GM12891 (cell line): ENCODE measurements at regions not wholly inside any gene's neighbourhood (a gene's known extent, or its start where the extent isn't known, plus 50 kb on each side); places are given as distances from the start of the nearest gene placed in this dataset.

Source experiments
- POLR2A ChIP-seq: IDR thresholded peaks from 2 replicates; pipeline ENCODE4 v1.6.1; 2011; ENCODE audit warnings: low read depth, low read length, control low read depth
- SPI1 ChIP-seq: IDR thresholded peaks from 2 replicates; pipeline ENCODE4 v1.6.1; 2011; ENCODE audit warnings: low read depth, low read length, control low read depth
- TAF1 ChIP-seq: IDR thresholded peaks from 2 replicates; pipeline ENCODE4 v1.6.1; 2011; ENCODE audit warnings: low read depth, low read length, control low read depth

GRCh38 chr1:2862814-2863647 is 61.5 kb upstream of the TTC34 start:
- TF ChIP-seq TAF1 (no peak), SPI1 (no peak), POLR2A (no peak)
